Vagina (tissue), 2 donors: ENCODE measurements at regions not wholly inside any gene's neighbourhood (a gene's known extent, or its start where the extent isn't known, plus 50 kb on each side); places are given as distances from the start of the nearest gene placed in this dataset.

Experiments used
- DNase-seq, 2 donors: peaks; one replicate each; pipeline ENCODE4 v3.0.0-alpha.2; 2017; ENCODE audit errors: extremely low spot score in 2 of 2
- H3K27ac ChIP-seq: fragments of 200-600 bp; sonication (generic); one replicate; pipeline ENCODE4 v1.5.1; 2019
- H3K27me3 ChIP-seq: fragments of 200-600 bp; sonication (generic); one replicate; pipeline ENCODE4 v1.5.1; 2019
- H3K36me3 ChIP-seq, 2 donors: fragments of 200-600 bp; sonication (generic); one replicate each; pipeline ENCODE4 v1.5.1; 2017 to 2019
- H3K4me1 ChIP-seq: fragments of 200-600 bp; sonication (generic); one replicate; pipeline ENCODE4 v1.5.1; 2019
- H3K4me3 ChIP-seq, 2 donors: fragments of 200-600 bp; sonication (generic); 1 replicate in 1 of 2; 2 replicates in 1 of 2; pipeline ENCODE4 v1.5.1; 2016 to 2019
- H3K9me3 ChIP-seq: fragments of 200-600 bp; sonication (generic); one replicate; pipeline ENCODE4 v1.5.1; 2019
- CTCF ChIP-seq, 3 experiments: fragments of 450-650 bp in 2 of 3; fragments of 200-600 bp in 1 of 3; sonication (generic) in 1 of 3; IDR thresholded peaks; one replicate each; pipeline ENCODE4 v1.5.1; 2017 to 2019; ENCODE audit warnings: antibody characterized with exemption in 3 of 3, mild to moderate bottlenecking in 2 of 3, moderate library complexity in 2 of 3
- POLR2A ChIP-seq, 2 donors: fragments of 450-650 bp; IDR thresholded peaks; one replicate each; pipeline ENCODE4 v1.6.1; 2017; ENCODE audit warnings: antibody characterized with exemption in 2 of 2, mild to moderate bottlenecking in 2 of 2, moderate library complexity in 2 of 2
- POLR2AphosphoS5 ChIP-seq, 2 donors: sonication (generic); formaldehyde crosslinking; IDR thresholded peaks; one replicate each; pipeline ENCODE4 v1.9.0; 2017; ENCODE audit warnings: antibody characterized with exemption in 2 of 2, mild to moderate bottlenecking in 2 of 2, low read depth in 1 of 2; ENCODE audit not compliant: insufficient read depth in 1 of 2
- intact Hi-C: fragments of 100-400 bp; cut with DNase I; formaldehyde crosslinking; loops from one replicate; pipeline ENCODE4 v1.15.1; 2023

- TF ChIP-seq POLR2A (IDR thresholded peaks at IDR 0.05) (no peak), POLR2AphosphoS5 (IDR thresholded peaks at IDR 0.05; ENCODE audit: insufficient read depth in 1 of 2, low read depth in 1 of 2) (no peak), CTCF (IDR thresholded peaks at IDR 0.05) (no peak)
- no peaks in the 10 kb centered on the region for H3K4me1 ChIP-seq
- intact Hi-C loops, result no loop called here
- no peaks in the 10 kb centered on the region for H3K27me3 ChIP-seq
- H3K4me3 ChIP-seq, result no peak overlapping the region
- no peak overlapping the region for H3K27ac ChIP-seq
- DNase-seq, result no peak
- no peaks in the 10 kb centered on the region for H3K9me3 ChIP-seq
- H3K36me3 ChIP-seq, result no peaks in the 10 kb centered on the region
Observed at GRCh38 chr5:163659568-163659902, 154.1 kb downstream of the MAT2B start.

GRCh38 chr5:163660486-163660885 is 155.1 kb downstream of the MAT2B start:
- no peaks in the 10 kb centered on the region for H3K4me1 ChIP-seq
- no peak overlapping the region for H3K4me3 ChIP-seq
- H3K36me3 ChIP-seq, result no peaks in the 10 kb centered on the region
- H3K27ac ChIP-seq, result no peak overlapping the region
- no peak for DNase-seq
- intact Hi-C loops, result no loop called here
- no peaks in the 10 kb centered on the region for H3K9me3 ChIP-seq
- no peak for TF ChIP-seq CTCF (IDR thresholded peaks at IDR 0.05)
- no peak for TF ChIP-seq POLR2AphosphoS5 (IDR thresholded peaks at IDR 0.05; ENCODE audit: insufficient read depth in 1 of 2, low read depth in 1 of 2)
- TF ChIP-seq POLR2A (IDR thresholded peaks at IDR 0.05), result no peak
- no peaks in the 10 kb centered on the region for H3K27me3 ChIP-seq

- Histone ChIP-seq H3K4me1 (no peaks in the 10 kb centered on the region), H3K4me3 (no peak overlapping the region), H3K36me3 (no peaks in the 10 kb centered on the region), H3K27me3 (no peaks in the 10 kb centered on the region), H3K27ac (no peak overlapping the region), H3K9me3 (no peaks in the 10 kb centered on the region)
- intact Hi-C loops, result no loop called here
- DNase-seq, result no peak
- no peak for TF ChIP-seq CTCF (IDR thresholded peaks at IDR 0.05)
- TF ChIP-seq POLR2A (IDR thresholded peaks at IDR 0.05), result no peak
- TF ChIP-seq POLR2AphosphoS5 (IDR thresholded peaks at IDR 0.05; ENCODE audit: insufficient read depth in 1 of 2, low read depth in 1 of 2), result no peak
Observed at GRCh38 chr5:163661360-163661759, 155.9 kb downstream of the MAT2B start.

GRCh38 chr5:163670036-163670435 is 164.6 kb downstream of the MAT2B start:
- Histone ChIP-seq H3K4me1 (no peaks in the 10 kb centered on the region), H3K9me3 (no peaks in the 10 kb centered on the region), H3K27me3 (no peaks in the 10 kb centered on the region), H3K27ac (no peak overlapping the region), H3K36me3 (no peaks in the 10 kb centered on the region), H3K4me3 (no peak overlapping the region)
- intact Hi-C loops, result no loop called here
- TF ChIP-seq POLR2A (IDR thresholded peaks at IDR 0.05) (no peak), CTCF (IDR thresholded peaks at IDR 0.05) (no peak), POLR2AphosphoS5 (IDR thresholded peaks at IDR 0.05; ENCODE audit: insufficient read depth in 1 of 2, low read depth in 1 of 2) (no peak)
- DNase-seq, result no peak

- H3K27ac ChIP-seq, result no peak overlapping the region
- TF ChIP-seq POLR2AphosphoS5 (IDR thresholded peaks at IDR 0.05; ENCODE audit: insufficient read depth in 1 of 2, low read depth in 1 of 2) (no peak), POLR2A (IDR thresholded peaks at IDR 0.05) (no peak), CTCF (IDR thresholded peaks at IDR 0.05) (no peak)
- H3K4me3 ChIP-seq, result no peak overlapping the region
- H3K36me3 ChIP-seq, result no peaks in the 10 kb centered on the region
- intact Hi-C loops, result no loop called here
- H3K27me3 ChIP-seq, result no peaks in the 10 kb centered on the region
- no peaks in the 10 kb centered on the region for H3K4me1 ChIP-seq
- no peaks in the 10 kb centered on the region for H3K9me3 ChIP-seq
- DNase-seq, result no peak
Observed at GRCh38 chr5:163677092-163677491, 171.7 kb downstream of the MAT2B start.
